ENCODE measurements at regions not wholly inside any gene's neighbourhood (a gene's known extent, or its start where the extent isn't known, plus 50 kb on each side); places are given as distances from the start of the nearest gene placed in this dataset.

- DNase-seq = no peak
- H3K27ac ChIP-seq (ENCODE audit: low read depth, low read length) = no peak overlapping the region
- Mint-ChIP-seq H3K9me3 (no peaks in the 10 kb centered on the region), H3K27ac (no peak overlapping the region), H3K4me3 (no peak overlapping the region), H3K4me1 (no peaks in the 10 kb centered on the region), H3K27me3 (ENCODE audit: insufficient read depth) (no peaks in the 10 kb centered on the region), H3K36me3 (ENCODE audit: low read depth) (no peaks in the 10 kb centered on the region)
- H3K27me3 ChIP-seq (ENCODE audit: control insufficient read depth, insufficient read depth, low read length, poor library complexity, severe bottlenecking) = no peaks in the 10 kb centered on the region
- no peaks in the 10 kb centered on the region for H3K4me1 ChIP-seq (ENCODE audit: control insufficient read depth, insufficient read depth, low read length)
- H3K4me3 ChIP-seq (ENCODE audit: low read length) = no peak overlapping the region
- TF ChIP-seq, protein P1, sequence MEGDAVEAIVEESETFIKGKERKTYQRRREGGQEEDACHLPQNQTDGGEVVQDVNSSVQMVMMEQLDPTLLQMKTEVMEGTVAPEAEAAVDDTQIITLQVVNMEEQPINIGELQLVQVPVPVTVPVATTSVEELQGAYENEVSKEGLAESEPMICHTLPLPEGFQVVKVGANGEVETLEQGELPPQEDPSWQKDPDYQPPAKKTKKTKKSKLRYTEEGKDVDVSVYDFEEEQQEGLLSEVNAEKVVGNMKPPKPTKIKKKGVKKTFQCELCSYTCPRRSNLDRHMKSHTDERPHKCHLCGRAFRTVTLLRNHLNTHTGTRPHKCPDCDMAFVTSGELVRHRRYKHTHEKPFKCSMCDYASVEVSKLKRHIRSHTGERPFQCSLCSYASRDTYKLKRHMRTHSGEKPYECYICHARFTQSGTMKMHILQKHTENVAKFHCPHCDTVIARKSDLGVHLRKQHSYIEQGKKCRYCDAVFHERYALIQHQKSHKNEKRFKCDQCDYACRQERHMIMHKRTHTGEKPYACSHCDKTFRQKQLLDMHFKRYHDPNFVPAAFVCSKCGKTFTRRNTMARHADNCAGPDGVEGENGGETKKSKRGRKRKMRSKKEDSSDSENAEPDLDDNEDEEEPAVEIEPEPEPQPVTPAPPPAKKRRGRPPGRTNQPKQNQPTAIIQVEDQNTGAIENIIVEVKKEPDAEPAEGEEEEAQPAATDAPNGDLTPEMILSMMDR (conservative IDR thresholded peaks at IDR 0.05) = no peak
- H3K9ac ChIP-seq (ENCODE audit: extremely low read depth, low read length, poor library complexity, severe bottlenecking) = no peak overlapping the region
- H3K9me3 ChIP-seq (ENCODE audit: control insufficient read depth, low read length) = no peaks in the 10 kb centered on the region
- H3K36me3 ChIP-seq (ENCODE audit: control insufficient read depth, insufficient read depth, low read length) = no peaks in the 10 kb centered on the region
Observed at GRCh38 chr1:56286506-56286905, 292.9 kb downstream of the PLPP3 start.

DNA sequence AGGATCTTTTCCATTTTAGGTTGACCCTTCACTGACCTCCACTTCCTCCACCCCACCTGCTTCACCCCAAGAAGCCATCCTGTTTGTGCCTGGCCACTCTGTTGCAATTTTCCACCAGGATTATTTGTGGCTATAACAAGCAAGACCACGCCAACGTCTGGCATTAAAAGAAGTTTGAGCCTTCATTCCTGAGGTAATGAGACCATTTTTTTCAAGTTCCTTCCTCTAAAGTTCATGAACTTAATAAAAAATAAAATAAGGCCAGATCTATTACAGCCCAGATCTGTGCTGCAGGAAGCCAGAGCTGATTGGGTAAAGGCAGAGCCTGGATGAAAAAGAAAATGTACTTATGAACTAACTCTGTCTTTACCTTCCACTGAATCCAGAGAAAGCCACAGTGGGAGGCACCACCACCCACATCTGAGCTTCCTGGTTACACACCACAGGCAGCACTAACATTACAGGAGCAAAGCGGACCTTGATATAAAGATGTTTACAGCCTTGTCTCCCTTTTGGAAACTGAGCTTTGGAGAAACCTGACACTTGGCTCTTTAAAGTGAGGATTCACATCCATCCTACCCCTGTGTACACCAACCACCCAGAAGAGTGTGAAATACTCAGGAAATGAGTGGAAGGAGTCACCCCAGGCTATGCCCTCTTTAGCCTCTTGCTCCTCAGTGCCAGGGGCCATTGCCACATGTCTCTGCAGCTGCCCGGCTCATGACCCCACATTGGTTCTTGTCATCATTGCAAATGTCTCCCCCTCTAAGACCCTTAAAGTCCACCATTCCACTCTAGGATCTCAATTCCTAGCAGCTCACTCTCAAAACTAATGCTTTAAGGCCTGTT is 293.6 kb downstream of the PLPP3 start:
- Histone ChIP-seq H3K9me3 (ENCODE audit: control insufficient read depth, low read length) (no peaks in the 10 kb centered on the region), H3K4me1 (ENCODE audit: control insufficient read depth, insufficient read depth, low read length) (no peaks in the 10 kb centered on the region), H3K27ac (ENCODE audit: low read depth, low read length) (no peak overlapping the region), H3K27me3 (ENCODE audit: control insufficient read depth, insufficient read depth, low read length, poor library complexity, severe bottlenecking) (no peaks in the 10 kb centered on the region), H3K9ac (ENCODE audit: extremely low read depth, low read length, poor library complexity, severe bottlenecking) (no peak overlapping the region), H3K36me3 (ENCODE audit: control insufficient read depth, insufficient read depth, low read length) (no peaks in the 10 kb centered on the region), H3K4me3 (ENCODE audit: low read length) (no peak overlapping the region)
- Mint-ChIP-seq H3K36me3 (ENCODE audit: low read depth) (no peaks in the 10 kb centered on the region), H3K9me3 (no peaks in the 10 kb centered on the region), H3K4me3 (no peak overlapping the region), H3K27me3 (ENCODE audit: insufficient read depth) (no peaks in the 10 kb centered on the region), H3K4me1 (no peaks in the 10 kb centered on the region), H3K27ac (no peak overlapping the region)
- WGBS, 2 experiments (ENCODE audit: insufficient coverage in 1 of 2, insufficient read length in 1 of 2) = 80 to 83% methylated on average over 3 to 4 of the region's 4 CpGs
- DNase-seq = no peak
- TF ChIP-seq, protein P1 (conservative IDR thresholded peaks at IDR 0.05) = no peak

DNA sequence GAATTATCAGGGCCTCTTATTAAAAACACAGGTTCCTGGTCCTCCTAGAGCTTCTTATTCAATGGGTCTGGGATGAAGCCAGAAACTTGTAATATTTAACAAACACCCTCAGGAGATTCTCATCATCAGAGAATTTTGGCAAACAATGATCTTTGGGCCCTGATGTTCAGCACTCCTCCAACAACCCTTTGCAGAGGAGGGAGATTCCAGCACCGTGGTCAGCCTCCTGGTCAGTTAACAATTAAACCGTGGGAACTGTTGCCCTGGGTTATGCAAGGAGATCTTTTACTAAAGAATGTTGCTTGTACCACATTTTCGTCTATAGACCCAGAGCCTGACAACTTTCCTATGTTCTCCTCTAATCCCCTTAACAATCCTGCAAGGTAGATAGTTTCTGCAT is 294.4 kb downstream of the PLPP3 start:
- Mint-ChIP-seq H3K27ac (no peak overlapping the region), H3K4me3 (no peak overlapping the region), H3K4me1 (no peaks in the 10 kb centered on the region), H3K36me3 (ENCODE audit: low read depth) (no peaks in the 10 kb centered on the region), H3K27me3 (ENCODE audit: insufficient read depth) (no peaks in the 10 kb centered on the region), H3K9me3 (no peaks in the 10 kb centered on the region)
- Histone ChIP-seq H3K27me3 (ENCODE audit: control insufficient read depth, insufficient read depth, low read length, poor library complexity, severe bottlenecking) (no peaks in the 10 kb centered on the region), H3K9me3 (ENCODE audit: control insufficient read depth, low read length) (no peaks in the 10 kb centered on the region), H3K9ac (ENCODE audit: extremely low read depth, low read length, poor library complexity, severe bottlenecking) (no peak overlapping the region), H3K36me3 (ENCODE audit: control insufficient read depth, insufficient read depth, low read length) (no peaks in the 10 kb centered on the region), H3K4me3 (ENCODE audit: low read length) (no peak overlapping the region), H3K4me1 (ENCODE audit: control insufficient read depth, insufficient read depth, low read length) (no peaks in the 10 kb centered on the region), H3K27ac (ENCODE audit: low read depth, low read length) (no peak overlapping the region)
- DNase-seq = no peak
- TF ChIP-seq, protein P1 (conservative IDR thresholded peaks at IDR 0.05) = no peak
- 50 to 66% methylated on average over 1 to 3 of the region's 3 CpGs for WGBS, 2 experiments (ENCODE audit: insufficient coverage in 1 of 2, insufficient read length in 1 of 2)

Data from endodermal cell (in vitro differentiated cells).